ENCODE measurements at regions not wholly inside any gene's neighbourhood (a gene's known extent, or its start where the extent isn't known, plus 50 kb on each side); places are given as distances from the start of the nearest gene placed in this dataset.

- Histone ChIP-seq H3K9ac (ENCODE audit: low read depth, low read length) (no peak overlapping the region), H3K27me3 (ENCODE audit: insufficient read depth, low read length) (no peaks in the 10 kb centered on the region), H3K4me3 (ENCODE audit: low read length) (no peak overlapping the region), H3K27ac (ENCODE audit: low read depth, low read length) (no peak overlapping the region), H3K9me3 (ENCODE audit: insufficient read depth, low read depth, low read length) (no peaks in the 10 kb centered on the region), H3K36me3 (ENCODE audit: insufficient read depth, low read length) (no peaks in the 10 kb centered on the region), H3K4me1 (ENCODE audit: insufficient read depth, low read length) (no peaks in the 10 kb centered on the region)
- WGBS: 98% methylated on average over 5 of the region's 6 CpGs
Measured at GRCh38 chr16:75997606-75998005, 271.3 kb upstream of the CPHXL start.

- no peaks in the 10 kb centered on the region for H3K36me3 ChIP-seq (ENCODE audit: insufficient read depth, low read length)
- H3K9me3 ChIP-seq (ENCODE audit: insufficient read depth, low read depth, low read length): no peaks in the 10 kb centered on the region
- H3K27ac ChIP-seq (ENCODE audit: low read depth, low read length): no peak overlapping the region
- no peaks in the 10 kb centered on the region for H3K4me1 ChIP-seq (ENCODE audit: insufficient read depth, low read length)
- H3K9ac ChIP-seq (ENCODE audit: low read depth, low read length): no peak overlapping the region
- 94% methylated on average over 1 of the region's 1 CpG for WGBS
- H3K27me3 ChIP-seq (ENCODE audit: insufficient read depth, low read length): no peaks in the 10 kb centered on the region; the same call in 1 of the 2 replicates
- H3K4me3 ChIP-seq (ENCODE audit: low read length): no peak overlapping the region
Measured at GRCh38 chr16:76007645-76008044, 269.6 kb upstream of the CNTNAP4 start.

GRCh38 chr16:76023835-76024234, 253.4 kb upstream of the CNTNAP4 start:
- 91% methylated on average over 2 of the region's 2 CpGs for WGBS
- no peaks in the 10 kb centered on the region for H3K9me3 ChIP-seq (ENCODE audit: insufficient read depth, low read depth, low read length)
- H3K27me3 ChIP-seq (ENCODE audit: insufficient read depth, low read length): no peaks in the 10 kb centered on the region
- no peaks in the 10 kb centered on the region for H3K4me1 ChIP-seq (ENCODE audit: insufficient read depth, low read length)
- no peak overlapping the region for H3K27ac ChIP-seq (ENCODE audit: low read depth, low read length)
- no peaks in the 10 kb centered on the region for H3K36me3 ChIP-seq (ENCODE audit: insufficient read depth, low read length)
- no peak overlapping the region for H3K9ac ChIP-seq (ENCODE audit: low read depth, low read length)
- H3K4me3 ChIP-seq (ENCODE audit: low read length): no peak overlapping the region

GRCh38 chr16:76035689-76036088, 241.5 kb upstream of the CNTNAP4 start:
- Histone ChIP-seq H3K36me3 (ENCODE audit: insufficient read depth, low read length) (no peaks in the 10 kb centered on the region), H3K27ac (ENCODE audit: low read depth, low read length) (no peak overlapping the region), H3K9ac (ENCODE audit: low read depth, low read length) (no peak overlapping the region), H3K27me3 (ENCODE audit: insufficient read depth, low read length) (no peaks in the 10 kb centered on the region), H3K4me1 (ENCODE audit: insufficient read depth, low read length) (no peaks in the 10 kb centered on the region), H3K4me3 (ENCODE audit: low read length) (no peak overlapping the region), H3K9me3 (ENCODE audit: insufficient read depth, low read depth, low read length) (peaks cover 71% of the 10 kb centered on the region)
- WGBS: 52% methylated on average over 2 of the region's 2 CpGs

GRCh38 chr16:76038097-76038496, 239.1 kb upstream of the CNTNAP4 start:
- no peak overlapping the region for H3K27ac ChIP-seq (ENCODE audit: low read depth, low read length)
- peaks cover 69% of the 10 kb centered on the region for H3K9me3 ChIP-seq (ENCODE audit: insufficient read depth, low read depth, low read length)
- no peaks in the 10 kb centered on the region for H3K27me3 ChIP-seq (ENCODE audit: insufficient read depth, low read length)
- no peak overlapping the region for H3K9ac ChIP-seq (ENCODE audit: low read depth, low read length)
- no peak overlapping the region for H3K4me3 ChIP-seq (ENCODE audit: low read length)
- H3K4me1 ChIP-seq (ENCODE audit: insufficient read depth, low read length): no peaks in the 10 kb centered on the region
- H3K36me3 ChIP-seq (ENCODE audit: insufficient read depth, low read length): no peaks in the 10 kb centered on the region
- no CpG with 5 or more reads among the region's 1 CpG for WGBS

GRCh38 chr16:76052725-76053124, 224.5 kb upstream of the CNTNAP4 start:
- Histone ChIP-seq H3K9me3 (ENCODE audit: insufficient read depth, low read depth, low read length) (no peaks in the 10 kb centered on the region), H3K4me1 (ENCODE audit: insufficient read depth, low read length) (no peaks in the 10 kb centered on the region), H3K9ac (ENCODE audit: low read depth, low read length) (no peak overlapping the region), H3K27ac (ENCODE audit: low read depth, low read length) (no peak overlapping the region), H3K36me3 (ENCODE audit: insufficient read depth, low read length) (no peaks in the 10 kb centered on the region), H3K27me3 (ENCODE audit: insufficient read depth, low read length) (no peaks in the 10 kb centered on the region), H3K4me3 (ENCODE audit: low read length) (no peak overlapping the region)
- 97% methylated on average over 2 of the region's 2 CpGs for WGBS

GRCh38 chr16:76059186-76059585, 218.0 kb upstream of the CNTNAP4 start:
- 95% methylated on average over 2 of the region's 3 CpGs for WGBS
- H3K27me3 ChIP-seq (ENCODE audit: insufficient read depth, low read length): no peaks in the 10 kb centered on the region
- H3K36me3 ChIP-seq (ENCODE audit: insufficient read depth, low read length): no peaks in the 10 kb centered on the region
- no peak overlapping the region for H3K4me3 ChIP-seq (ENCODE audit: low read length)
- H3K27ac ChIP-seq (ENCODE audit: low read depth, low read length): no peak overlapping the region
- no peaks in the 10 kb centered on the region for H3K9me3 ChIP-seq (ENCODE audit: insufficient read depth, low read depth, low read length)
- H3K9ac ChIP-seq (ENCODE audit: low read depth, low read length): no peak overlapping the region
- H3K4me1 ChIP-seq (ENCODE audit: insufficient read depth, low read length): 0 out of 2 replicates have a peak, but pooled peaks cover 6% of the 10 kb centered on the region

- Histone ChIP-seq H3K9ac (ENCODE audit: low read depth, low read length) (no peak overlapping the region), H3K4me3 (ENCODE audit: low read length) (no peak overlapping the region), H3K9me3 (ENCODE audit: insufficient read depth, low read depth, low read length) (no peaks in the 10 kb centered on the region), H3K27ac (ENCODE audit: low read depth, low read length) (no peak overlapping the region), H3K36me3 (ENCODE audit: insufficient read depth, low read length) (no peaks in the 10 kb centered on the region), H3K27me3 (ENCODE audit: insufficient read depth, low read length) (no peaks in the 10 kb centered on the region), H3K4me1 (ENCODE audit: insufficient read depth, low read length) (0 out of 2 replicates have a peak, but pooled peaks cover 6% of the 10 kb centered on the region)
- 99% methylated on average over 2 of the region's 2 CpGs for WGBS
Measured at GRCh38 chr16:76059701-76060100, 217.5 kb upstream of the CNTNAP4 start.

GRCh38 chr16:76071690-76072089, 205.5 kb upstream of the CNTNAP4 start:
- no peaks in the 10 kb centered on the region for H3K27me3 ChIP-seq (ENCODE audit: insufficient read depth, low read length)
- H3K9me3 ChIP-seq (ENCODE audit: insufficient read depth, low read depth, low read length): peaks cover 7% of the 10 kb centered on the region; the same call in 1 of the 2 replicates
- 100% methylated on average over 1 of the region's 2 CpGs for WGBS
- no peak overlapping the region for H3K4me3 ChIP-seq (ENCODE audit: low read length)
- H3K4me1 ChIP-seq (ENCODE audit: insufficient read depth, low read length): no peaks in the 10 kb centered on the region
- H3K36me3 ChIP-seq (ENCODE audit: insufficient read depth, low read length): no peaks in the 10 kb centered on the region
- H3K27ac ChIP-seq (ENCODE audit: low read depth, low read length): no peak overlapping the region
- no peak overlapping the region for H3K9ac ChIP-seq (ENCODE audit: low read depth, low read length)

GRCh38 chr16:76081967-76082366, 195.2 kb upstream of the CNTNAP4 start:
- Histone ChIP-seq H3K27ac (ENCODE audit: low read depth, low read length) (no peak overlapping the region), H3K4me1 (ENCODE audit: insufficient read depth, low read length) (peaks cover 7% of the 10 kb centered on the region), H3K9ac (ENCODE audit: low read depth, low read length) (no peak overlapping the region), H3K4me3 (ENCODE audit: low read length) (no peak overlapping the region), H3K9me3 (ENCODE audit: insufficient read depth, low read depth, low read length) (no peaks in the 10 kb centered on the region), H3K36me3 (ENCODE audit: insufficient read depth, low read length) (no peaks in the 10 kb centered on the region), H3K27me3 (ENCODE audit: insufficient read depth, low read length) (no peaks in the 10 kb centered on the region)
- WGBS: 82% methylated on average over 4 of the region's 6 CpGs

GRCh38 chr16:76106647-76107046, 170.6 kb upstream of the CNTNAP4 start:
- Histone ChIP-seq H3K27ac (ENCODE audit: low read depth, low read length) (no peak overlapping the region), H3K4me1 (ENCODE audit: insufficient read depth, low read length) (no peaks in the 10 kb centered on the region), H3K36me3 (ENCODE audit: insufficient read depth, low read length) (no peaks in the 10 kb centered on the region), H3K9me3 (ENCODE audit: insufficient read depth, low read depth, low read length) (peaks cover 14% of the 10 kb centered on the region), H3K27me3 (ENCODE audit: insufficient read depth, low read length) (no peaks in the 10 kb centered on the region), H3K4me3 (ENCODE audit: low read length) (no peak overlapping the region), H3K9ac (ENCODE audit: low read depth, low read length) (no peak overlapping the region)
- 91% methylated on average over 5 of the region's 6 CpGs for WGBS

- Histone ChIP-seq H3K4me1 (ENCODE audit: insufficient read depth, low read length) (no peaks in the 10 kb centered on the region), H3K4me3 (ENCODE audit: low read length) (no peak overlapping the region), H3K9me3 (ENCODE audit: insufficient read depth, low read depth, low read length) (peaks cover 3% of the 10 kb centered on the region; the same call in 1 of the 2 replicates), H3K27me3 (ENCODE audit: insufficient read depth, low read length) (no peaks in the 10 kb centered on the region), H3K9ac (ENCODE audit: low read depth, low read length) (no peak overlapping the region), H3K36me3 (ENCODE audit: insufficient read depth, low read length) (no peaks in the 10 kb centered on the region), H3K27ac (ENCODE audit: low read depth, low read length) (no peak overlapping the region)
- WGBS: 91% methylated on average over 1 of the region's 1 CpG
Measured at GRCh38 chr16:76108460-76108859, 168.7 kb upstream of the CNTNAP4 start.

All from HUES64 (cell line).